ENCODE measurements at regions not wholly inside any gene's neighbourhood (a gene's known extent, or its start where the extent isn't known, plus 50 kb on each side); places are given as distances from the start of the nearest gene placed in this dataset.

- no peak overlapping the region for H3K27ac ChIP-seq (ENCODE audit: low read length)
- no peaks in the 10 kb centered on the region for H3K36me3 ChIP-seq (ENCODE audit: control insufficient read depth in 2 of 2, insufficient read depth in 2 of 2, low read length in 2 of 2)
- no peaks in the 10 kb centered on the region for H3K9me3 ChIP-seq (ENCODE audit: control insufficient read depth in 2 of 2, low read length in 2 of 2)
- no peak overlapping the region for H3K9ac ChIP-seq (ENCODE audit: low read length in 2 of 2)
- peaks cover 0 to 7% of the 10 kb centered on the region in 2 donors for H3K27me3 ChIP-seq (ENCODE audit: control insufficient read depth in 1 of 2, insufficient read depth in 2 of 2, low read length in 2 of 2)
- H3K4me3 ChIP-seq (ENCODE audit: low read length in 2 of 2) = no peak overlapping the region
- H3K4me1 ChIP-seq (ENCODE audit: control insufficient read depth, insufficient read depth, low read length) = no peaks in the 10 kb centered on the region
These were observed 116.6 kb upstream of the IFNE start for GRCh38 chr9:21598749-21599148.

- Histone ChIP-seq H3K9ac (ENCODE audit: low read length in 2 of 2) (no peak overlapping the region), H3K4me1 (ENCODE audit: control insufficient read depth, insufficient read depth, low read length) (no peaks in the 10 kb centered on the region), H3K36me3 (ENCODE audit: control insufficient read depth in 2 of 2, insufficient read depth in 2 of 2, low read length in 2 of 2) (no peaks in the 10 kb centered on the region), H3K27ac (ENCODE audit: low read length) (no peak overlapping the region), H3K9me3 (ENCODE audit: control insufficient read depth in 2 of 2, low read length in 2 of 2) (no peaks in the 10 kb centered on the region), H3K4me3 (ENCODE audit: low read length in 2 of 2) (no peak overlapping the region), H3K27me3 (ENCODE audit: control insufficient read depth in 1 of 2, insufficient read depth in 2 of 2, low read length in 2 of 2) (peaks cover 0 to 5% of the 10 kb centered on the region in 2 donors)
These were observed 123.4 kb upstream of the IFNE start for GRCh38 chr9:21605489-21605931.

- Histone ChIP-seq H3K9ac (ENCODE audit: low read length in 2 of 2) (no peak overlapping the region), H3K4me1 (ENCODE audit: control insufficient read depth, insufficient read depth, low read length) (no peaks in the 10 kb centered on the region), H3K36me3 (ENCODE audit: control insufficient read depth in 2 of 2, insufficient read depth in 2 of 2, low read length in 2 of 2) (no peaks in the 10 kb centered on the region), H3K4me3 (ENCODE audit: low read length in 2 of 2) (no peak overlapping the region), H3K27ac (ENCODE audit: low read length) (no peak overlapping the region), H3K27me3 (ENCODE audit: control insufficient read depth in 1 of 2, insufficient read depth in 2 of 2, low read length in 2 of 2) (no peaks in the 10 kb centered on the region), H3K9me3 (ENCODE audit: control insufficient read depth in 2 of 2, low read length in 2 of 2) (no peaks in the 10 kb centered on the region)
These were observed 125.5 kb upstream of the IFNE start for GRCh38 chr9:21607576-21607975.

- H3K4me1 ChIP-seq (ENCODE audit: control insufficient read depth, insufficient read depth, low read length) = no peaks in the 10 kb centered on the region
- no peak overlapping the region for H3K27ac ChIP-seq (ENCODE audit: low read length)
- no peak overlapping the region for H3K4me3 ChIP-seq (ENCODE audit: low read length in 2 of 2)
- H3K9ac ChIP-seq (ENCODE audit: low read length in 2 of 2) = no peak overlapping the region
- no peaks in the 10 kb centered on the region for H3K27me3 ChIP-seq (ENCODE audit: control insufficient read depth in 1 of 2, insufficient read depth in 2 of 2, low read length in 2 of 2)
- no peaks in the 10 kb centered on the region for H3K36me3 ChIP-seq (ENCODE audit: control insufficient read depth in 2 of 2, insufficient read depth in 2 of 2, low read length in 2 of 2)
- no peaks in the 10 kb centered on the region for H3K9me3 ChIP-seq (ENCODE audit: control insufficient read depth in 2 of 2, low read length in 2 of 2)
These were observed 126.1 kb upstream of the IFNE start for GRCh38 chr9:21608200-21608599.

- Histone ChIP-seq H3K4me3 (ENCODE audit: low read length in 2 of 2) (no peak overlapping the region), H3K4me1 (ENCODE audit: control insufficient read depth, insufficient read depth, low read length) (no peaks in the 10 kb centered on the region), H3K27me3 (ENCODE audit: control insufficient read depth in 1 of 2, insufficient read depth in 2 of 2, low read length in 2 of 2) (no peaks in the 10 kb centered on the region), H3K27ac (ENCODE audit: low read length) (no peak overlapping the region), H3K9me3 (ENCODE audit: control insufficient read depth in 2 of 2, low read length in 2 of 2) (no peaks in the 10 kb centered on the region), H3K36me3 (ENCODE audit: control insufficient read depth in 2 of 2, insufficient read depth in 2 of 2, low read length in 2 of 2) (no peaks in the 10 kb centered on the region), H3K9ac (ENCODE audit: low read length in 2 of 2) (no peak overlapping the region)
These were observed 127.4 kb upstream of the IFNE start for GRCh38 chr9:21609506-21609905.

DNA sequence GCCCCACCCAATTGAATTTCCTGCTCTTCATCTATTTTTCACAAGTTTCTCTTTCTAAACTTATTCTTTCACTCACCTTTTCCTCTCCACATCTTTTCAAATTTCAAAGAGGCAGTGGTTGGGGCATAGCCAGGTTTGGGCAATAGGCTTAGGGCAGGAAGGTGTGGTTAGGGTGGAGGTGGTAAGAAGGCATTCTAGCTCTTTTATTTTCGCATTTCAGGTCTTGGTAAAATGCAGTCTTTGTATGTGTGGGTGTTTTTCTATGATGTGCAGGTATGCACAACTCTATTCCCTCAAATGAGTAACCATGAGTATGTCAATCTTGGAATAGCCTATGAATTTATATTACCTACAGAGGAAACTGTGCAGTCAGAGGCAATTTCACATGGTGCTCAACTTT lies 129.8 kb upstream of the IFNE start:
- Histone ChIP-seq H3K9me3 (ENCODE audit: control insufficient read depth in 2 of 2, low read length in 2 of 2) (no peaks in the 10 kb centered on the region), H3K27me3 (ENCODE audit: control insufficient read depth in 1 of 2, insufficient read depth in 2 of 2, low read length in 2 of 2) (no peaks in the 10 kb centered on the region), H3K27ac (ENCODE audit: low read length) (no peak overlapping the region), H3K4me1 (ENCODE audit: control insufficient read depth, insufficient read depth, low read length) (no peaks in the 10 kb centered on the region), H3K4me3 (ENCODE audit: low read length in 2 of 2) (no peak overlapping the region), H3K36me3 (ENCODE audit: control insufficient read depth in 2 of 2, insufficient read depth in 2 of 2, low read length in 2 of 2) (no peaks in the 10 kb centered on the region), H3K9ac (ENCODE audit: low read length in 2 of 2) (no peak overlapping the region)

DNA sequence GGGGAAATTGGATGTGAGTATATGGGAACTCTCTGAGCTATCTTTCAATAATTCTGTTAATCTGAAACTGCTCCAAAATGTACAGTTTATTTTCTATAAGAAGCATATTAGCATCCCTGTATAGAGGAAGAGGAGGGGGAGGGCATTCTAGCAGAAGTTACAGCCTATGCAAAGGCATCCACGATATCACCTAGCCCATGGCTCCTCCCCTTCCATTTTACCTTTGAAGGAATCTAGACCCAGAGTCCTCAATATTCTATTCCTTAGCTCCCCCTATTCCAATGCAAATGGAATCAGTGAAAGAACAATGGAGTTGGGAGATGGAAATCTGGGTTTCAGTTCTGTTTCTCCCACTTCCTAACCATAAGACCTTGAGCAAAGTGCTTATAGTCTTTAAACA lies 132.9 kb upstream of the IFNE start:
- no peak overlapping the region for H3K27ac ChIP-seq (ENCODE audit: low read length)
- H3K9me3 ChIP-seq (ENCODE audit: control insufficient read depth in 2 of 2, low read length in 2 of 2) = no peaks in the 10 kb centered on the region
- H3K4me1 ChIP-seq (ENCODE audit: control insufficient read depth, insufficient read depth, low read length) = no peaks in the 10 kb centered on the region
- no peak overlapping the region for H3K4me3 ChIP-seq (ENCODE audit: low read length in 2 of 2)
- H3K27me3 ChIP-seq (ENCODE audit: control insufficient read depth in 1 of 2, insufficient read depth in 2 of 2, low read length in 2 of 2) = no peaks in the 10 kb centered on the region
- no peak overlapping the region for H3K9ac ChIP-seq (ENCODE audit: low read length in 2 of 2)
- H3K36me3 ChIP-seq (ENCODE audit: control insufficient read depth in 2 of 2, insufficient read depth in 2 of 2, low read length in 2 of 2) = no peaks in the 10 kb centered on the region

- Histone ChIP-seq H3K9ac (ENCODE audit: low read length in 2 of 2) (no peak overlapping the region), H3K27ac (ENCODE audit: low read length) (no peak overlapping the region), H3K4me3 (ENCODE audit: low read length in 2 of 2) (no peak overlapping the region), H3K9me3 (ENCODE audit: control insufficient read depth in 2 of 2, low read length in 2 of 2) (no peaks in the 10 kb centered on the region), H3K36me3 (ENCODE audit: control insufficient read depth in 2 of 2, insufficient read depth in 2 of 2, low read length in 2 of 2) (no peaks in the 10 kb centered on the region), H3K27me3 (ENCODE audit: control insufficient read depth in 1 of 2, insufficient read depth in 2 of 2, low read length in 2 of 2) (no peaks in the 10 kb centered on the region), H3K4me1 (ENCODE audit: control insufficient read depth, insufficient read depth, low read length) (no peaks in the 10 kb centered on the region)
These were observed 133.3 kb upstream of the IFNE start for GRCh38 chr9:21615446-21615845.

- Histone ChIP-seq H3K4me1 (ENCODE audit: control insufficient read depth, insufficient read depth, low read length) (no peaks in the 10 kb centered on the region), H3K4me3 (ENCODE audit: low read length in 2 of 2) (no peak overlapping the region), H3K9me3 (ENCODE audit: control insufficient read depth in 2 of 2, low read length in 2 of 2) (no peaks in the 10 kb centered on the region), H3K9ac (ENCODE audit: low read length in 2 of 2) (no peak overlapping the region), H3K36me3 (ENCODE audit: control insufficient read depth in 2 of 2, insufficient read depth in 2 of 2, low read length in 2 of 2) (no peaks in the 10 kb centered on the region), H3K27me3 (ENCODE audit: control insufficient read depth in 1 of 2, insufficient read depth in 2 of 2, low read length in 2 of 2) (no peaks in the 10 kb centered on the region), H3K27ac (ENCODE audit: low read length) (no peak overlapping the region)
These were observed 134.1 kb upstream of the IFNE start for GRCh38 chr9:21616082-21616778.

DNA sequence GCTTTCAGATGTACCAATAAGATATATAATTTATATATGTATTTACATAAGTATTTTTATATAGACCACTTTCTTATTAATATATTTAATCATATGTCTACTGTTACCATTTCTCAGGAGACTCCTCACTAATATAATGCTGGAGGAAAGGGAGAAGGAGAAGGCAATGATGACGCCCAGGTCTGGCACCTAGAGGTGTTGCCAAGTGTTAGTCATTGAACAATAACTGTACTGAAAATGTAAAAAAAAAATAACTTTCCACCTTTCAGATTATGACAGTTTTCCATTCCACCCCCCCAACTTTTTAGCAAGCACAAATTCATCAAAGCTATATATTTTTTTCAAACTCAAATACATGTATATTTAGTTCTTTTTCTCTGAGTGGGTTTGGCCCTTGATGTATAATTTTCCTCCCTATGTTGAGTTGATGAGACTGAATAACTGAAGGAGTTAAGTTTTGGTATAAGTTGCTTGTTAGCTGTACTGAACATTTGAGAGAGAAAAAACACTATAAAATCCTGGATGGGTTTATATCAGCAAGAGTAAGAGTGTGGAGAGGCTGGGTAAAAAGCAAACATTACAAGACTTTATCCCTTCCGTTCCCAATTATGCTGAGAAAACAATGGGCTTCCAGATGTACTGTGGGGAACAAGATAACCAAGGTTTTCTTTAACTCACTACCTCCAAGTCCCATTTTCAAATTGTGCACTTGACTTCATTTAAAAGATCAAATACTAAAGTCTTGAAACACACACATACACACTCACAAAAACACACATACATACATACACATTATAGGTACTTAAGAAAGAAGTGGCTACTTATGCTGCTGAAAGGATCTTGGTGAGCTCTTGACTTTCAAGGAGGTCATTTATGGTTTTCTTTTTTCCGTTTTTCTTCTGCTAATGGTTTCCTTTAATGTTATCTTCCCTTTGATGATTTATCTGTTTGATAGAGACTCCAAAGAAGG lies 142.8 kb upstream of the IFNE start:
- Histone ChIP-seq H3K27me3 (ENCODE audit: control insufficient read depth in 1 of 2, insufficient read depth in 2 of 2, low read length in 2 of 2) (no peaks in the 10 kb centered on the region), H3K9me3 (ENCODE audit: control insufficient read depth in 2 of 2, low read length in 2 of 2) (peaks cover 0 to 3% of the 10 kb centered on the region in 2 donors), H3K27ac (ENCODE audit: low read length) (no peak overlapping the region), H3K9ac (ENCODE audit: low read length in 2 of 2) (no peak overlapping the region), H3K4me1 (ENCODE audit: control insufficient read depth, insufficient read depth, low read length) (no peaks in the 10 kb centered on the region), H3K4me3 (ENCODE audit: low read length in 2 of 2) (no peak overlapping the region), H3K36me3 (ENCODE audit: control insufficient read depth in 2 of 2, insufficient read depth in 2 of 2, low read length in 2 of 2) (no peaks in the 10 kb centered on the region)

GRCh38 chr9:21626493-21626892 lies 144.4 kb upstream of the IFNE start:
- peaks cover 0 to 3% of the 10 kb centered on the region in 2 donors for H3K9me3 ChIP-seq (ENCODE audit: control insufficient read depth in 2 of 2, low read length in 2 of 2)
- no peaks in the 10 kb centered on the region for H3K36me3 ChIP-seq (ENCODE audit: control insufficient read depth in 2 of 2, insufficient read depth in 2 of 2, low read length in 2 of 2)
- H3K27me3 ChIP-seq (ENCODE audit: control insufficient read depth in 1 of 2, insufficient read depth in 2 of 2, low read length in 2 of 2) = no peaks in the 10 kb centered on the region
- H3K4me3 ChIP-seq (ENCODE audit: low read length in 2 of 2) = no peak overlapping the region
- H3K27ac ChIP-seq (ENCODE audit: low read length) = no peak overlapping the region
- H3K9ac ChIP-seq (ENCODE audit: low read length in 2 of 2) = no peak overlapping the region
- H3K4me1 ChIP-seq (ENCODE audit: control insufficient read depth, insufficient read depth, low read length) = no peaks in the 10 kb centered on the region

All from stomach smooth muscle (tissue), 2 donors.